HCT116 (cell line): ENCODE measurements at regions not wholly inside any gene's neighbourhood (a gene's known extent, or its start where the extent isn't known, plus 50 kb on each side); places are given as distances from the start of the nearest gene placed in this dataset.

Experiments used
- ATAC-seq: fragments of 200-7000 bp; cut with Tn5 transposase; 2 replicates; pipeline ENCODE4 v1.9.1; 2020; ENCODE audit warnings: mild to moderate bottlenecking, moderate library complexity
- BruUV-seq: library from RNA; stranded (reverse); fragments of 400-500 nt; replicated peaks from 2 replicates; lab custom pipeline; 2021; lab: Mats Ljungman, UMichigan
- CTCF ChIA-PET: fragments of 300-600 bp; sonication (Branson Sonifier 250); formaldehyde crosslinking; loops from one replicate; lab custom pipeline; 2021; ENCODE audit warnings: antibody characterized with exemption; lab: Charles Lee
- POLR2A ChIA-PET: fragments of 300-600, 350-600 bp; sonication (Branson Sonifier 250); formaldehyde crosslinking; loops from one replicate; lab custom pipeline; 2021; ENCODE audit warnings: antibody characterized with exemption; lab: Charles Lee
- RAD21 ChIA-PET, 2 experiments: fragments of 300-600 bp; sonication (Branson Sonifier 250); formaldehyde crosslinking; loops; one replicate each; lab custom pipeline; 2023; ENCODE audit warnings: low total read pairs in 2 of 2; ENCODE audit not compliant: uncharacterized antibody in 2 of 2, unreplicated experiment in 2 of 2, low non-redundant PET in 1 of 2; lab: Charles Lee
- DNase-seq: peaks from one replicate; pipeline ENCODE4 v3.0.0-alpha.2; 2010; ENCODE audit warnings: low read depth, low spot score
- H2AFZ ChIP-seq: fragments of 200-600 bp; shearing (Covaris generic), sonication (generic); 2 replicates; pipeline ENCODE4 v1.6.1; 2017; ENCODE audit warnings: low read depth, mixed run types, mixed read lengths, antibody characterized with exemption, low read length; ENCODE audit not compliant: poor library complexity, severe bottlenecking
- H3K27ac ChIP-seq: 2 replicates; pipeline ENCODE4 v1.5.1; 2012; ENCODE audit warnings: low read depth, low read length
- H3K27me3 ChIP-seq: fragments of 200-600 bp; sonication (generic); 2 replicates; pipeline ENCODE4 v1.6.1; 2016; ENCODE audit warnings: mixed run types, low read length, mixed read lengths; ENCODE audit not compliant: insufficient read depth
- H3K36me3 ChIP-seq, 2 experiments: fragments of 200-500 bp in 1 of 2; fragments of 200-600 bp in 1 of 2; sonication (Bioruptor generic) in 1 of 2; sonication (generic) in 1 of 2; 2 replicates each; pipeline versions ENCODE4 v1.5.1 to v1.6.1; 2014 to 2016; ENCODE audit warnings: low read length in 2 of 2, inconsistent platforms in 1 of 2, mixed read lengths in 1 of 2, mixed run types in 1 of 2; ENCODE audit not compliant: insufficient read depth in 2 of 2, control insufficient read depth in 1 of 2
- H3K4me1 ChIP-seq, 2 experiments: fragments of 200-600 bp in 1 of 2; sonication (generic) in 1 of 2; 2 replicates each; pipeline versions ENCODE4 v1.5.1 to v1.6.1; 2012 to 2017; ENCODE audit warnings: low read length in 2 of 2, inconsistent platforms in 1 of 2, mild to moderate bottlenecking in 1 of 2, mixed read lengths in 1 of 2, mixed run types in 1 of 2, moderate library complexity in 1 of 2; ENCODE audit not compliant: insufficient read depth in 2 of 2, control insufficient read depth in 1 of 2
- H3K4me2 ChIP-seq: fragments of 200-600 bp; sonication (generic); 2 replicates; pipeline ENCODE4 v1.6.1; 2017; ENCODE audit warnings: mixed run types, low read length, mixed read lengths
- H3K4me3 ChIP-seq, 2 experiments: fragments of 200-600 bp in 1 of 2; sonication (generic) in 1 of 2; replicated peaks in 1 of 2; 2 replicates each; pipeline ENCODE4 v1.5.1; 2011 to 2016; ENCODE audit warnings: low read length in 2 of 2, control low read depth in 1 of 2, low read depth in 1 of 2, mild to moderate bottlenecking in 1 of 2, mixed read lengths in 1 of 2, mixed run types in 1 of 2
- H3K79me2 ChIP-seq: fragments of 200-600 bp; sonication (generic); 2 replicates; pipeline ENCODE4 v1.6.1; 2017; ENCODE audit warnings: mild to moderate bottlenecking, mixed run types, low read length, moderate library complexity, mixed read lengths; ENCODE audit not compliant: insufficient read depth
- H3K9ac ChIP-seq: fragments of 200-600 bp; sonication (generic); 2 replicates; pipeline ENCODE4 v1.6.1; 2016; ENCODE audit warnings: low read length, mixed read lengths
- H3K9me2 ChIP-seq: fragments of 200-600 bp; sonication (generic), shearing (Covaris generic); 2 replicates; pipeline ENCODE4 v1.6.1; 2017; ENCODE audit warnings: mixed run types, mild to moderate bottlenecking, moderate library complexity; ENCODE audit not compliant: insufficient read depth
- H3K9me3 ChIP-seq, 2 experiments: fragments of 200-500 bp in 1 of 2; fragments of 200-600 bp in 1 of 2; sonication (Bioruptor generic) in 1 of 2; sonication (generic) in 1 of 2; 2 replicates each; pipeline ENCODE4 v1.6.1; 2014 to 2017; ENCODE audit warnings: low read length in 2 of 2, mixed read lengths in 2 of 2, inconsistent platforms in 1 of 2, low read depth in 1 of 2, mild to moderate bottlenecking in 1 of 2, mixed run types in 1 of 2, moderate library complexity in 1 of 2; ENCODE audit not compliant: control insufficient read depth in 1 of 2, insufficient read depth in 1 of 2
- H4K20me1 ChIP-seq: fragments of 200-600 bp; sonication (generic), shearing (Covaris generic); 2 replicates; pipeline ENCODE4 v1.6.1; 2017; ENCODE audit warnings: mixed run types, mild to moderate bottlenecking, moderate library complexity; ENCODE audit not compliant: insufficient read depth
- CBX3 ChIP-seq: IDR thresholded peaks from 2 replicates; pipeline ENCODE4 v1.6.1; 2012; ENCODE audit warnings: low read depth
- CEBPB ChIP-seq: IDR thresholded peaks from 2 replicates; pipeline ENCODE4 v1.6.1; 2012; ENCODE audit warnings: low read depth
- CTCF ChIP-seq, 3 experiments: fragments of 200-600 bp in 1 of 3; sonication (generic) in 1 of 3; IDR thresholded peaks in 2 of 3; conservative IDR thresholded peaks in 1 of 3; 2 replicates each; pipeline ENCODE4 v1.5.1; 2012 to 2017; ENCODE audit warnings: low read depth in 2 of 3, low read length in 2 of 3, antibody characterized with exemption in 1 of 3, borderline replicate concordance in 1 of 3, control low read depth in 1 of 3, mild to moderate bottlenecking in 1 of 3, mixed read lengths in 1 of 3, mixed run types in 1 of 3, moderate library complexity in 1 of 3; ENCODE audit not compliant: insufficient read depth in 1 of 3
- EGR1 ChIP-seq: IDR thresholded peaks from 2 replicates; pipeline ENCODE4 v1.6.1; 2012; ENCODE audit warnings: low read depth
- ELF1 ChIP-seq: IDR thresholded peaks from 2 replicates; pipeline ENCODE4 v1.6.1; 2012; ENCODE audit warnings: low read depth, borderline replicate concordance
- EZH2phosphoT487 ChIP-seq: fragments of 200-600 bp; IDR thresholded peaks from 2 replicates; pipeline ENCODE4 v1.6.1; 2018; ENCODE audit warnings: antibody characterized with exemption, borderline replicate concordance
- FOSL1 ChIP-seq: IDR thresholded peaks from 2 replicates; pipeline ENCODE4 v1.6.1; 2012; ENCODE audit warnings: low read depth
- MAX ChIP-seq: IDR thresholded peaks from 2 replicates; pipeline ENCODE4 v1.6.1; 2012
- POLR2A ChIP-seq: IDR thresholded peaks from 2 replicates; pipeline ENCODE4 v1.7.0; 2011; ENCODE audit warnings: borderline replicate concordance; ENCODE audit not compliant: insufficient read depth, insufficient read length; ENCODE audit errors: extremely low read depth
- POLR2AphosphoS5 ChIP-seq: IDR thresholded peaks from 2 replicates; pipeline ENCODE4 v1.6.1; 2011; ENCODE audit warnings: mild to moderate bottlenecking, low read depth, low read length, moderate library complexity
- RAD21 ChIP-seq: IDR thresholded peaks from 2 replicates; pipeline ENCODE4 v1.6.1; 2012; ENCODE audit warnings: low read depth, mild to moderate bottlenecking
- SIN3A ChIP-seq: IDR thresholded peaks from 2 replicates; pipeline ENCODE4 v1.6.1; 2012; ENCODE audit warnings: low read depth
- SP1 ChIP-seq: IDR thresholded peaks from 2 replicates; pipeline ENCODE4 v1.6.1; 2012; ENCODE audit warnings: low read depth
- YY1 ChIP-seq: IDR thresholded peaks from 2 replicates; pipeline ENCODE4 v1.6.1; 2011; ENCODE audit warnings: low read length, low read depth, moderate library complexity, mild to moderate bottlenecking; ENCODE audit not compliant: insufficient replicate concordance; ENCODE audit errors: extremely low read depth
- ZBTB33 ChIP-seq: IDR thresholded peaks from 2 replicates; pipeline ENCODE4 v1.6.1; 2011; ENCODE audit warnings: mild to moderate bottlenecking, low read length, moderate library complexity; ENCODE audit not compliant: insufficient replicate concordance; ENCODE audit errors: extremely low read depth
- ZFX ChIP-seq: fragments of 450-650 bp; IDR thresholded peaks from 2 replicates; pipeline ENCODE4 v1.6.1; 2017
- ZNF274 ChIP-seq: fragments of 200-500 bp; sonication (Bioruptor generic); IDR thresholded peaks from 2 replicates; pipeline ENCODE4 v1.6.1; 2014; ENCODE audit warnings: mild to moderate bottlenecking, low read depth, low read length, inconsistent platforms
- intact Hi-C: fragments of 100-400 bp; cut with micrococcal nuclease; formaldehyde crosslinking; loops from 2 replicates; pipeline ENCODE4 v1.10.0; 2022

GRCh38 chr2:18066066-18066465 is 187.6 kb downstream of the KCNS3 start:
- no peak overlapping the region for H3K9ac ChIP-seq
- ATAC-seq = no peak
- DNase-seq = no peak
- intact Hi-C loops = no loop called here
- H3K27me3 ChIP-seq = peaks cover 23% of the 10 kb centered on the region; the same call in 1 of the 2 replicates
- ChIA-PET CTCF (no interaction called here), POLR2A (no interaction called here), RAD21 (no interaction called here)
- no peaks in the 10 kb centered on the region for H4K20me1 ChIP-seq
- no peaks in the 10 kb centered on the region for H3K79me2 ChIP-seq
- H3K4me2 ChIP-seq = no peak overlapping the region
- H3K36me3 ChIP-seq = no peaks in the 10 kb centered on the region
- H2AFZ ChIP-seq = no peak overlapping the region
- H3K9me3 ChIP-seq = no peaks in the 10 kb centered on the region
- H3K4me3 ChIP-seq = no peak overlapping the region
- no peak overlapping the region for H3K27ac ChIP-seq
- H3K9me2 ChIP-seq = no peaks in the 10 kb centered on the region
- BruUV-seq = no TSS peak
- TF ChIP-seq YY1 = no peak
- no peak for TF ChIP-seq SP1
- TF ChIP-seq CBX3 = no peak
- no peak for TF ChIP-seq CTCF (IDR thresholded peaks at IDR 0.05 in 2 of 3, conservative IDR thresholded peaks at IDR 0.05 in 1 of 3; ENCODE audit: borderline replicate concordance in 1 of 3, insufficient read depth in 1 of 3, low read depth in 2 of 3, low read length in 2 of 3)
- TF ChIP-seq SIN3A = no peak
- no peak for TF ChIP-seq POLR2A
- no peaks in the 10 kb centered on the region for H3K4me1 ChIP-seq

GRCh38 chr2:18065249-18065648 is 186.8 kb downstream of the KCNS3 start:
- H3K4me1 ChIP-seq = no peaks in the 10 kb centered on the region
- ChIA-PET CTCF (no interaction called here), POLR2A (no interaction called here), RAD21 (no interaction called here)
- no peaks in the 10 kb centered on the region for H3K9me3 ChIP-seq
- H3K79me2 ChIP-seq = no peaks in the 10 kb centered on the region
- H3K4me2 ChIP-seq = no peak overlapping the region
- H3K9ac ChIP-seq = no peak overlapping the region
- H3K4me3 ChIP-seq = no peak overlapping the region
- BruUV-seq = no TSS peak
- intact Hi-C loops = no loop called here
- H3K27me3 ChIP-seq = peaks cover 23% of the 10 kb centered on the region; the same call in 1 of the 2 replicates
- no peak overlapping the region for H2AFZ ChIP-seq
- H3K27ac ChIP-seq = no peak overlapping the region
- no peaks in the 10 kb centered on the region for H3K36me3 ChIP-seq
- DNase-seq (no peak), ATAC-seq (no peak)
- H4K20me1 ChIP-seq = no peaks in the 10 kb centered on the region
- no peaks in the 10 kb centered on the region for H3K9me2 ChIP-seq
- no peak for TF ChIP-seq CTCF (IDR thresholded peaks at IDR 0.05 in 2 of 3, conservative IDR thresholded peaks at IDR 0.05 in 1 of 3; ENCODE audit: borderline replicate concordance in 1 of 3, insufficient read depth in 1 of 3, low read depth in 2 of 3, low read length in 2 of 3)
- TF ChIP-seq EGR1 = no peak
- no peak for TF ChIP-seq POLR2AphosphoS5
- TF ChIP-seq ZNF274 = no peak
- no peak for TF ChIP-seq EZH2phosphoT487
- TF ChIP-seq CEBPB = no peak
- no peak for TF ChIP-seq MAX
- no peak for TF ChIP-seq ZFX
- TF ChIP-seq RAD21 = no peak
- no peak for TF ChIP-seq FOSL1
- no peak for TF ChIP-seq ELF1
- TF ChIP-seq ZBTB33 = no peak
